HepG2 (cell line): ENCODE measurements at regions not wholly inside any gene's neighbourhood (a gene's known extent, or its start where the extent isn't known, plus 50 kb on each side); places are given as distances from the start of the nearest gene placed in this dataset.

Experiments
- GRHL1 ChIP-seq: sonication (generic); formaldehyde crosslinking; conservative IDR thresholded peaks from 2 replicates; pipeline ENCODE4 v1.8.0; 2022; ENCODE audit warnings: missing genetic modification reagents
- IKZF5 ChIP-seq: IDR thresholded peaks from 2 replicates; pipeline ENCODE4 v1.6.1; 2018; ENCODE audit warnings: missing genetic modification reagents, mild to moderate bottlenecking, missing compliant biosample characterization
- KMT2A ChIP-seq: sonication (generic); formaldehyde crosslinking; IDR thresholded peaks from 2 replicates; pipeline ENCODE4 v1.4.0; 2020; ENCODE audit warnings: missing genetic modification reagents
- MTERF4 ChIP-seq: sonication (generic); formaldehyde crosslinking; IDR thresholded peaks from 2 replicates; pipeline ENCODE4 v1.8.0; 2023; ENCODE audit warnings: mild to moderate bottlenecking, missing genetic modification reagents
- NFATC3 ChIP-seq: sonication (generic); formaldehyde crosslinking; IDR thresholded peaks from 2 replicates; pipeline ENCODE4 v1.5.1; 2020; ENCODE audit warnings: mild to moderate bottlenecking, missing genetic modification reagents
- PRDM10 ChIP-seq: sonication (generic); formaldehyde crosslinking; IDR thresholded peaks from 2 replicates; pipeline ENCODE4 v1.4.0; 2020; ENCODE audit warnings: low read depth, missing genetic modification reagents
- ZFYVE20 ChIP-seq: sonication (generic); formaldehyde crosslinking; IDR thresholded peaks from 2 replicates; pipeline ENCODE4 v1.8.0; 2023; ENCODE audit warnings: low read depth, mild to moderate bottlenecking, moderate library complexity, missing genetic modification reagents, borderline replicate concordance
- ZNF124 ChIP-seq: sonication (generic); formaldehyde crosslinking; IDR thresholded peaks from 2 replicates; pipeline ENCODE4 v1.4.0; 2020; ENCODE audit warnings: missing genetic modification reagents

- no peak for TF ChIP-seq IKZF5 (CRISPR knock-in tag)
- TF ChIP-seq ZNF124 (CRISPR knock-in tag): no peak
- no peak for TF ChIP-seq NFATC3
- no peak for TF ChIP-seq KMT2A (CRISPR knock-in tag)
- TF ChIP-seq MTERF4: no peak
- TF ChIP-seq GRHL1: no peak
- no peak for TF ChIP-seq ZFYVE20 (CRISPR knock-in tag)
- no peak for TF ChIP-seq PRDM10 (CRISPR knock-in tag)
- TF ChIP-seq, all 625 proteins: peak for 0
Observed at GRCh38 chr5:37950436-37950835, 110.6 kb upstream of the GDNF start (continued).
